ENCODE measurements at regions not wholly inside any gene's neighbourhood (a gene's known extent, or its start where the extent isn't known, plus 50 kb on each side); places are given as distances from the start of the nearest gene placed in this dataset.
"Not testable (repeated sequence)": the region's sequence is repeated elsewhere in the genome, so short reads cannot be mapped to it uniquely, and the experiment has no call there.

- DNase-seq = no peak
Measured at GRCh38 chr18:30432349-30432748, 610.2 kb downstream of the DSC3 start.

GRCh38 chr18:30419399-30419798 lies 623.1 kb downstream of the DSC3 start:
- DNase-seq = not testable (repeated sequence)

- no peak for DNase-seq
Measured at GRCh38 chr18:30415903-30416302, 626.6 kb downstream of the DSC3 start.

GRCh38 chr18:30409120-30409519 lies 633.4 kb downstream of the DSC3 start:
- DNase-seq = no peak

- no peak for DNase-seq
Measured at GRCh38 chr18:30406728-30407127, 635.8 kb downstream of the DSC3 start.

GRCh38 chr18:30405038-30405437 lies 637.5 kb downstream of the DSC3 start:
- no peak for DNase-seq

- DNase-seq = no peak
Measured at GRCh38 chr18:30404422-30404821, 638.1 kb downstream of the DSC3 start.

- no peak for DNase-seq
Measured at GRCh38 chr18:30403278-30403677, 639.3 kb downstream of the DSC3 start.

- DNase-seq = no peak
Measured at GRCh38 chr18:30387401-30387800, 655.1 kb downstream of the DSC3 start.

GRCh38 chr18:30386624-30387023 lies 655.9 kb downstream of the DSC3 start:
- DNase-seq = no peak

GRCh38 chr18:30385684-30386083 lies 656.9 kb downstream of the DSC3 start:
- no peak for DNase-seq

GRCh38 chr18:30381826-30382225 lies 660.7 kb downstream of the DSC3 start:
- no peak for DNase-seq

- no peak for DNase-seq
Measured at GRCh38 chr18:30378097-30378496, 664.4 kb downstream of the DSC3 start.

- no peak for DNase-seq
Measured at GRCh38 chr18:30376515-30376914, 666.0 kb downstream of the DSC3 start.

GRCh38 chr18:30361864-30362540 lies 680.5 kb downstream of the DSC3 start:
- DNase-seq = no peak

- DNase-seq = no peak
Measured at GRCh38 chr18:30359521-30359920, 683.0 kb downstream of the DSC3 start.

GRCh38 chr18:30358555-30358954 lies 684.0 kb downstream of the DSC3 start:
- DNase-seq = no peak

GRCh38 chr18:30352551-30353168 lies 689.9 kb downstream of the DSC3 start:
- DNase-seq = no peak

- DNase-seq = no peak
Measured at GRCh38 chr18:30350263-30350662, 692.3 kb downstream of the DSC3 start.

- no peak for DNase-seq
Measured at GRCh38 chr18:30343090-30343489, 699.5 kb downstream of the DSC3 start.

GRCh38 chr18:30342675-30343074 lies 699.9 kb downstream of the DSC3 start:
- DNase-seq = no peak

- no peak for DNase-seq
Measured at GRCh38 chr18:30334781-30335180, 707.8 kb downstream of the DSC3 start.

- DNase-seq = no peak
Measured at GRCh38 chr18:30333310-30333709, 709.2 kb downstream of the DSC3 start.

GRCh38 chr18:30328839-30329238 lies 713.7 kb downstream of the DSC3 start:
- DNase-seq = no peak

GRCh38 chr18:30302181-30302580 lies 740.4 kb downstream of the DSC3 start:
- DNase-seq = no peak
